ENCODE measurements at regions not wholly inside any gene's neighbourhood (a gene's known extent, or its start where the extent isn't known, plus 50 kb on each side); places are given as distances from the start of the nearest gene placed in this dataset.

DNA sequence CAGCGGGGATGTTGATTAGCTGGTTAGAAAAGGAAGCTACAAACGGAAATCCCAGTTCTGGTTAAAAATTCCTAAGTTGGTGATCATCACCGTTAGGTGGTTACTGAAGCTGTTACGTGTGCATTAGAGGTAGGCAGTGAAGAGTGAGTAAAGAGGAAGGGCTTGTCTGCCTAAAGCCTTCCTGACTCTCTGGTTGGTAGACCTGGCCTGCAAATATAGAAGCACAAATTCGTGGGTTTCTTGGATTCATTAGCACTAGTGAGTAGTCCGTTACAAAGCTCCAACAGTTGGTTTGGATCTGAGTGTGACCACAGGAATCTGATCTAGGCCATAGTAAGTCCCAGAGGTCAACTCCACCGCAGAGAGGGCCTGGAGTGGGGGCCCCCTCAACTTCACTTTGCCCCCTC, 174.0 kb upstream of the TP63 start:
- TF ChIP-seq RAD21 (IDR thresholded peaks at IDR 0.05; ENCODE audit: low read depth) = no peak
- no peak for TF ChIP-seq TAF1 (IDR thresholded peaks at IDR 0.05; ENCODE audit: low read depth)
- TF ChIP-seq NFIC (IDR thresholded peaks at IDR 0.05) = no peak
- TF ChIP-seq EP300 (IDR thresholded peaks at IDR 0.05; ENCODE audit: borderline replicate concordance) = no peak
- no peak for TF ChIP-seq USF1 (IDR thresholded peaks at IDR 0.05)
- no peak for TF ChIP-seq REST (IDR thresholded peaks at IDR 0.05; ENCODE audit: low read depth)
- TF ChIP-seq, protein P1, sequence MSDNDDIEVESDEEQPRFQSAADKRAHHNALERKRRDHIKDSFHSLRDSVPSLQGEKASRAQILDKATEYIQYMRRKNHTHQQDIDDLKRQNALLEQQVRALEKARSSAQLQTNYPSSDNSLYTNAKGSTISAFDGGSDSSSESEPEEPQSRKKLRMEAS (IDR thresholded peaks at IDR 0.05) = no peak
- no peak for TF ChIP-seq CEBPB (IDR thresholded peaks at IDR 0.05)
- no peak for TF ChIP-seq YY1 (IDR thresholded peaks at IDR 0.05; ENCODE audit: low read depth)

Measured in Ishikawa (cell line).